Neural progenitor cell (in vitro differentiated cells): ENCODE measurements at regions not wholly inside any gene's neighbourhood (a gene's known extent, or its start where the extent isn't known, plus 50 kb on each side); places are given as distances from the start of the nearest gene placed in this dataset.

Experiments used
- CTCF ChIP-seq: fragments of 200-600 bp; sonication (generic); IDR thresholded peaks from 2 replicates; pipeline ENCODE4 v1.5.1; 2017; ENCODE audit warnings: antibody characterized with exemption, mild to moderate bottlenecking
- EZH2 ChIP-seq: fragments of 200-600 bp; sonication (generic); IDR thresholded peaks from 2 replicates; pipeline ENCODE4 v1.6.1; 2017; ENCODE audit warnings: antibody characterized with exemption, mild to moderate bottlenecking, moderate library complexity
- EZH2phosphoT487 ChIP-seq: fragments of 200-600 bp; sonication (generic); IDR thresholded peaks from 2 replicates; pipeline ENCODE4 v1.6.1; 2017; ENCODE audit warnings: antibody characterized with exemption

DNA sequence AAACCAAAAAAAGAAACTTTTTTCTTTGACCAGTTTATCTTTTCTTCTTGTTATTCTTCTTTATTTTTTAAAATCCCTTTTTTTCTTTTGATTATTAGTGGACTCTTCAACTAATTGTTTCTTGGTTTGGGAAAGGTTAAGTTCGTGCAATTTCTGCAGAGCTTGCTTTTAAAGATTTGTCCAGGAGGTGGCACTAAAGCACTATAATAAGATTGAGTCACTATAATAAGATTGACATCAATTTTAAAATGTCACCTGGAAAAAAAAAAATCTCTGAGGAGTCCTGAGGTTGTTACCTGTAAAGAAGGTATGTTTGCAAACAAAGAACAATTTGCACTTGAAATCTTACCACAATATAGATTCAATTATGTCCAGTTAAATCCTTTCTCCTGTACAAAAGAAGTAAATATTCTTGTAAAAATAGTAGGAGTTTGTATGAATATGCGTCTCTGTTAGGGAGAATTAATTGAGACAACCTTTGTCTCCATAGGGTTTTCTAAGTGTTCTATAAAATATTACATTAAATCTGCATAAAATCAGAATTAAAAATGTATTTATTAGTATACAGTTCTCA, 166.7 kb downstream of the ADGRL4 start:
- TF ChIP-seq CTCF (peak; percentile 86), EZH2 (no peak), EZH2phosphoT487 (no peak)
